Pancreas (tissue), 10 donors: ENCODE measurements at regions not wholly inside any gene's neighbourhood (a gene's known extent, or its start where the extent isn't known, plus 50 kb on each side); places are given as distances from the start of the nearest gene placed in this dataset.

Experiments used
- ATAC-seq, 4 donors: fragments of 200-7000 bp; cut with Tn5 transposase; one replicate each; pipeline versions ENCODE4 v1.8.0 to v1.9.1; 2020; ENCODE audit warnings: mild to moderate bottlenecking in 4 of 4, moderate library complexity in 4 of 4
- DNase-seq, 6 donors: peaks; one replicate each; pipeline ENCODE4 v3.0.0-alpha.2; 2020
- FAIRE-seq: peaks from 2 replicates; lab custom pipeline; 2012; peaks lifted over from hg19 to GRCh38; lab: Jason Lieb, UNC
- H3K27ac ChIP-seq, 4 donors: fragments of 200-600 bp; sonication (generic); 1 replicate in 3 of 4; 2 replicates in 1 of 4; pipeline versions ENCODE4 v1.5.0 to v1.8.0; 2020
- H3K27me3 ChIP-seq, 4 donors: fragments of 200-600 bp; one replicate each; pipeline ENCODE4 v1.8.0; 2021
- H3K36me3 ChIP-seq, 3 donors: fragments of 200-600 bp; sonication (generic) in 1 of 3; one replicate each; pipeline versions ENCODE4 v1.5.0 to v1.8.0; 2020 to 2021
- H3K4me1 ChIP-seq, 3 donors: fragments of 200-600 bp; one replicate each; pipeline ENCODE4 v1.8.0; 2021
- H3K4me3 ChIP-seq, 4 donors: fragments of 200-600 bp; sonication (generic) in 2 of 4; one replicate each; pipeline versions ENCODE4 v1.5.0 to v1.8.0; 2020 to 2021
- H3K9me3 ChIP-seq, 4 donors: fragments of 200-600 bp; one replicate each; pipeline ENCODE4 v1.8.0; 2021
- WGBS, 2 donors: extraction: QIAGEN DNeasy Blood & Tissue Kit; methylation state at CpG; one replicate each; pipeline ENCODE4 v1.1.7; 2013; 5-methylcytosine and 5-hydroxymethylcytosine counted together
- intact Hi-C, 3 donors: fragments of 100-400 bp; cut with DNase I; formaldehyde crosslinking; loops; one replicate each; pipeline versions ENCODE4 v1.11.1 to v1.14.2; 2022
- TF ChIP-seq, protein P1 (sequence below), 4 donors: fragments of 200-600 bp; sonication (generic) in 3 of 4; IDR thresholded peaks; one replicate each; pipeline versions ENCODE4 v1.5.0 to v1.8.0; 2021; ENCODE audit warnings: antibody characterized with exemption in 4 of 4
- donor health status: healthy with polysubstance abuse.
- donor health status: DM: no; HTN: no; CAD: no; lungs with moderate emphysema.
- donor health status: DM: no; HTN: no; CAD: no.
- donor health status: control.
- donor health status: control.
- donor health status: Bipolar disorder and iron deficiency.
- donor health status: DM: yes; HTN: yes; CAD: no.
- donor health status: DM: no; HTN: no; CAD: no.
- donor health status: DM: no; HTN: no; CAD: no.
- donor health status: DM: yes; HTN: yes; CAD: no.

DNA sequence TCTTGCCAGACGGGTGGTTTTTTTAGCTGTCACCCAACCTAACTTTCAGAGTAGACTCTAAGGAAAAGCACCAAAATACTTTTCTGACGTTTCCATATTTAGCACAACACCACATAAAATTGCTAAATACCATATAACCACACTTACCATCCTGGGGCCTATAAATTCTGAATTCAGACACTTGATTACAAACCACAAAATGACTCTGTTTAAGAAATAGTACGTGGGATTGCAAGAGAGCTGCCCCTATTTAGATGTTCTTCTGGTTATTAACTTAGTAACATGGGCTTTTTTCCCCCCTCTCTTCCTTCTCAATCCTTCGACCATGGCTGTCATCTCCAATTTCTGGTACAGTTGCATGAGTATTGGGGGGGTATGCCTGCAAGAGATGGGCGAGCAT, 287.7 kb downstream of the BMP4 start:
- TF ChIP-seq, protein P1, sequence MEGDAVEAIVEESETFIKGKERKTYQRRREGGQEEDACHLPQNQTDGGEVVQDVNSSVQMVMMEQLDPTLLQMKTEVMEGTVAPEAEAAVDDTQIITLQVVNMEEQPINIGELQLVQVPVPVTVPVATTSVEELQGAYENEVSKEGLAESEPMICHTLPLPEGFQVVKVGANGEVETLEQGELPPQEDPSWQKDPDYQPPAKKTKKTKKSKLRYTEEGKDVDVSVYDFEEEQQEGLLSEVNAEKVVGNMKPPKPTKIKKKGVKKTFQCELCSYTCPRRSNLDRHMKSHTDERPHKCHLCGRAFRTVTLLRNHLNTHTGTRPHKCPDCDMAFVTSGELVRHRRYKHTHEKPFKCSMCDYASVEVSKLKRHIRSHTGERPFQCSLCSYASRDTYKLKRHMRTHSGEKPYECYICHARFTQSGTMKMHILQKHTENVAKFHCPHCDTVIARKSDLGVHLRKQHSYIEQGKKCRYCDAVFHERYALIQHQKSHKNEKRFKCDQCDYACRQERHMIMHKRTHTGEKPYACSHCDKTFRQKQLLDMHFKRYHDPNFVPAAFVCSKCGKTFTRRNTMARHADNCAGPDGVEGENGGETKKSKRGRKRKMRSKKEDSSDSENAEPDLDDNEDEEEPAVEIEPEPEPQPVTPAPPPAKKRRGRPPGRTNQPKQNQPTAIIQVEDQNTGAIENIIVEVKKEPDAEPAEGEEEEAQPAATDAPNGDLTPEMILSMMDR (IDR thresholded peaks at IDR 0.05): no peak
- WGBS, 2 donors: 54 to 64% methylated on average over 5 of the region's 5 CpGs
- ATAC-seq (no peak), DNase-seq (no peak), FAIRE-seq (no peak)
- Histone ChIP-seq H3K4me3 (no peak overlapping the region), H3K27ac (no peak overlapping the region), H3K27me3 (no peaks in the 10 kb centered on the region), H3K4me1 (no peaks in the 10 kb centered on the region), H3K36me3 (no peaks in the 10 kb centered on the region), H3K9me3 (no peaks in the 10 kb centered on the region)
- intact Hi-C loops: no loop called here

DNA sequence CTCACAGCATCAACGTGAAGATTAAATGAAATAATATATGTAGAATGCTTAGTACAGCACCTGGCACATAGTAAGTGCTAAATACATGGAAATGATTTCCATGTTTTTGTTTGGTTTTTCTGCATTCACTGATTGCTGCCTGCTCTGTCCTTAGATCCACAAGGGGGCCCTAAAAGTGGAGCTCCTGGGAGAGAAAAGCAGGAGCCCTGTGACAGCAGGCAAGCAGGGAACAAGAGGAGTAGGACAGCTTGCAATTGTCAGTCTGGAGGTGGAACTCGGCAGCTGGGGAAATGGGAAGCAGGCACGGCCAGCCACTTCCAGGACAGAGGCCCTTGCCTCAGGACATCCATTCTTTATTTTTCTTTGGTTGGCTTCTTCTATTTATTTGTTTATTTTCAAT, 292.9 kb downstream of the BMP4 start:
- Histone ChIP-seq H3K27me3 (no peaks in the 10 kb centered on the region), H3K4me3 (no peak overlapping the region), H3K27ac (no peak overlapping the region), H3K4me1 (no peaks in the 10 kb centered on the region), H3K36me3 (no peaks in the 10 kb centered on the region), H3K9me3 (no peaks in the 10 kb centered on the region)
- no peak for DNase-seq
- intact Hi-C loops: no loop called here
- FAIRE-seq: no peak
- 55 to 62% methylated on average over 3 of the region's 3 CpGs for WGBS, 2 donors
- TF ChIP-seq, protein P1 (IDR thresholded peaks at IDR 0.05): no peak
- ATAC-seq: no peak

DNA sequence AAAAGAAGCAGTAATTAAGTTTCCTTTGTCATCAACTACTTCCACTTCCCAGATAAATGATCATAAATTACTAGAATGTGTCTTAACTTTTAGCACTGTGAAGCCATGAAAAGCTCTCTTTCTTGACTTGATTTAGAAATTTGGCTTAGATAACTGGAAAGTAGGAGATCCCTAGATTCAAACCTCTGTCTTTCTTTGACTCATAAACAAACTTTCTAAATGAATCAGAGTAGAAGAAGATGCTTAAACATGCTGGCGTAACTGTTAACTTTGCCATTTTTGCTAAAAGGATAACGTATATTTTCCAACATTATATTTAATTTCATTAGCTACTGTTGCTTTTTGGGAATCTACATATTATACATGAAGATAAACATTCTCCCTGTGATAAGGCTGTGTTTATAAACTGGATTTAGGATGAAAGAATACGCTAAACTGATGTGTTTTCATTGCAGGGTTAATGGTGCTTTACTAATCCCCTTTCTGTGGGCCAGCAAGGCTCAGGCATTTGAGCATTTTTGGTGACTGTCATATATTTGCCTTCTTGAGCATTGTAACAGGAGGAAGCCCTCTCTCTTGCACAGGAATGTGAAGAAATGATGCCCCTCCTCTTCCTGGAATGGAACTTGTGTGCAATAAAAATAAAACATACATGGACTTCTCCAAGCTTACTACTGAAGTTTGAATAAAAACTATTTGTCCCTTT, 301.4 kb downstream of the BMP4 start:
- FAIRE-seq: no peak
- Histone ChIP-seq H3K27me3 (no peaks in the 10 kb centered on the region), H3K27ac (no peak overlapping the region), H3K9me3 (no peaks in the 10 kb centered on the region), H3K4me3 (no peak overlapping the region), H3K36me3 (no peaks in the 10 kb centered on the region), H3K4me1 (no peaks in the 10 kb centered on the region)
- whole genome bisulfite sequencing, 2 donors: 72 to 79% methylated on average over 3 of the region's 3 CpGs
- intact Hi-C loops: no loop called here
- no peak for DNase-seq
- TF ChIP-seq, protein P1 (IDR thresholded peaks at IDR 0.05): no peak
- no peak for ATAC-seq

DNA sequence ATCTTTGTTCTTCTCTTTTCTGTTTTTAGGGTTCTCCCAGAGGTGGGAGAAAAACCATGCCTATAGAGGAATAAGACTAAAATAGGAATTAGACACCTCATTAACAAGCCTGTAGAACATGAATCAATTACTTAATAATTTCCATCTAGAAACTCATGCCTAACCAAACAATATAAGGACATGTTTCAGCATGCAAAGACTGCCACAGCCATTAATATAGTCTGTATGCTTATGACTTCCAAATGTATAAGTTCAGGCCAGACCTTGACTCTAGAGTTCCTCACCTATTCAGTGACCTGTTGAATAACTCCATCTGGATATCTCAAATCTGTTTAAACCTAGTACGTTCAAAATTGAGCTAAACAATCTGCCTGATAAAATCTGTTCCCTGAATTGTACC, 304.6 kb downstream of the BMP4 start:
- TF ChIP-seq, protein P1 (IDR thresholded peaks at IDR 0.05): no peak
- FAIRE-seq: no peak
- no peak for DNase-seq
- no peaks in the 10 kb centered on the region for H3K36me3 ChIP-seq
- H3K27me3 ChIP-seq: no peaks in the 10 kb centered on the region
- WGBS, 2 donors: 40 to 58% methylated on average over 1 of the region's 1 CpG
- no peak overlapping the region for H3K27ac ChIP-seq
- no peaks in the 10 kb centered on the region for H3K9me3 ChIP-seq
- no peak overlapping the region for H3K4me3 ChIP-seq
- no peak for ATAC-seq
- no peaks in the 10 kb centered on the region for H3K4me1 ChIP-seq
- intact Hi-C loops: no loop called here

DNA sequence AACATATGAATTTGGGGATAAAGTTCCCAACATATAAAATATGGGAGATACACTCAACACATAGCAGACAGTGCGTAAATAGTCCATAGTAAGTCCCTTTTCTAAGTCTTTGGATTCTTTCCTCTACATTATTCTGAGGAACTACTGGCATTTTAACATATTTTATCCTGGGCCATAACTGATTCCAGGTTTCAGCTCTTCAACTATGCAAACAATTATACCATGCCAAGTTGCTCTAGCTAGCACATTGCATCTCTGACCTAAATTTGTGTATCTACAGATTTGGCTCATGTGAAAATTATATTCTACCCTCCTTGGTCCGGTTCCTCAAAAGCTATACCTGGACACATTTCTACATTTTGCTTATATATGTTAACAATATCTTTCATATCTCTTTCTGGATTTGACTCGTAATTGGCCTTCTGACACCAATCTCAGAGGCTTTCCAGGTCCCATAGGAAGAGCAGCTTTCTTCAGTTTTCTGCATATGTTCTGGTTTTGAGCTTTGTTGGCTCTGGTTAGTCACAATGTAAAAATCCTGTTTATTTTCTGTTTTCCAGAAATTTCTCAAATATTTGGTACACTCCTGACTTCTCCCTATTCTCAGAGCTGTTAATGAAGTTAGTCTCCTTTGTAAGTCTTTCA, 305.4 kb downstream of the BMP4 start:
- no peaks in the 10 kb centered on the region for H3K27me3 ChIP-seq
- FAIRE-seq (no peak), ATAC-seq (no peak), DNase-seq (no peak)
- no peaks in the 10 kb centered on the region for H3K4me1 ChIP-seq
- TF ChIP-seq, protein P1 (IDR thresholded peaks at IDR 0.05): no peak
- no peaks in the 10 kb centered on the region for H3K36me3 ChIP-seq
- no peaks in the 10 kb centered on the region for H3K9me3 ChIP-seq
- intact Hi-C loops: no loop called here
- 78 to 86% methylated on average over 3 of the region's 3 CpGs for WGBS, 2 donors
- H3K27ac ChIP-seq: no peak overlapping the region
- no peak overlapping the region for H3K4me3 ChIP-seq
